HUES48 (cell line): ENCODE measurements at regions not wholly inside any gene's neighbourhood (a gene's known extent, or its start where the extent isn't known, plus 50 kb on each side); places are given as distances from the start of the nearest gene placed in this dataset.

Experiments
- H3K27ac ChIP-seq: one replicate; pipeline ENCODE4 v1.7.0; 2013; ENCODE audit warnings: low read depth, low read length, inconsistent platforms
- H3K27me3 ChIP-seq: 2 replicates; pipeline ENCODE4 v1.6.1; 2013; ENCODE audit warnings: mild to moderate bottlenecking, low read length; ENCODE audit not compliant: control insufficient read depth, insufficient read depth
- H3K36me3 ChIP-seq: 2 replicates; pipeline ENCODE4 v1.6.1; 2013; ENCODE audit warnings: low read length; ENCODE audit not compliant: control insufficient read depth, insufficient read depth
- H3K4me1 ChIP-seq: 2 replicates; pipeline ENCODE4 v1.6.1; 2013; ENCODE audit warnings: mild to moderate bottlenecking, low read length; ENCODE audit not compliant: control insufficient read depth, insufficient read depth
- H3K4me3 ChIP-seq: 2 replicates; pipeline ENCODE4 v1.5.1; 2013; ENCODE audit warnings: mild to moderate bottlenecking, low read depth, low read length
- H3K9ac ChIP-seq: 2 replicates; pipeline ENCODE4 v1.6.1; 2013; ENCODE audit warnings: mild to moderate bottlenecking, low read depth, low read length, moderate library complexity
- H3K9me3 ChIP-seq: 2 replicates; pipeline ENCODE4 v1.6.1; 2013; ENCODE audit warnings: low read length; ENCODE audit not compliant: control insufficient read depth, insufficient read depth

GRCh38 chr12:69096669-69097335 lies 142.6 kb upstream of the CPSF6 start:
- Histone ChIP-seq H3K27ac (peak overlapping the region; percentile 42), H3K4me1 (peaks cover 29% of the 10 kb centered on the region), H3K27me3 (no peaks in the 10 kb centered on the region)

GRCh38 chr12:69097619-69098368 lies 141.6 kb upstream of the CPSF6 start:
- no peaks in the 10 kb centered on the region for H3K27me3 ChIP-seq
- peak overlapping the region; percentile 42 for H3K27ac ChIP-seq
- H3K4me1 ChIP-seq: peaks cover 23% of the 10 kb centered on the region

More at GRCh38 chr12:69096669-69097335, 142.6 kb upstream of the CPSF6 start:
- no peak overlapping the region for H3K4me3 ChIP-seq
- no peak overlapping the region for H3K9ac ChIP-seq
- no peaks in the 10 kb centered on the region for H3K36me3 ChIP-seq
- no peaks in the 10 kb centered on the region for H3K9me3 ChIP-seq

GRCh38 chr12:69099201-69099837 lies 140.1 kb upstream of the CPSF6 start:
- Histone ChIP-seq H3K27me3 (no peaks in the 10 kb centered on the region), H3K9ac (no peak overlapping the region), H3K4me1 (peaks cover 23% of the 10 kb centered on the region), H3K36me3 (no peaks in the 10 kb centered on the region), H3K27ac (no peak overlapping the region), H3K9me3 (no peaks in the 10 kb centered on the region), H3K4me3 (no peak overlapping the region)

More at GRCh38 chr12:69097619-69098368, 141.6 kb upstream of the CPSF6 start:
- Histone ChIP-seq H3K9me3 (no peaks in the 10 kb centered on the region), H3K36me3 (no peaks in the 10 kb centered on the region), H3K9ac (no peak overlapping the region), H3K4me3 (no peak overlapping the region)

GRCh38 chr12:69101505-69101904 lies 137.9 kb upstream of the CPSF6 start:
- Histone ChIP-seq H3K9ac (no peak overlapping the region), H3K27me3 (no peaks in the 10 kb centered on the region), H3K36me3 (no peaks in the 10 kb centered on the region), H3K4me3 (no peak overlapping the region), H3K9me3 (no peaks in the 10 kb centered on the region), H3K27ac (no peak overlapping the region), H3K4me1 (peaks cover 23% of the 10 kb centered on the region)

- H3K27me3 ChIP-seq: no peaks in the 10 kb centered on the region
- H3K9ac ChIP-seq: no peak overlapping the region
- no peaks in the 10 kb centered on the region for H3K9me3 ChIP-seq
- no peak overlapping the region for H3K4me3 ChIP-seq
- no peaks in the 10 kb centered on the region for H3K36me3 ChIP-seq
- peaks cover 17% of the 10 kb centered on the region for H3K4me1 ChIP-seq
- H3K27ac ChIP-seq: no peak overlapping the region
Measured at GRCh38 chr12:69102856-69103255, 136.5 kb upstream of the CPSF6 start.

GRCh38 chr12:69105101-69105962 lies 134.0 kb upstream of the CPSF6 start:
- H3K4me3 ChIP-seq: no peak overlapping the region
- H3K36me3 ChIP-seq: no peaks in the 10 kb centered on the region
- no peaks in the 10 kb centered on the region for H3K27me3 ChIP-seq
- H3K9ac ChIP-seq: no peak overlapping the region
- no peak overlapping the region for H3K27ac ChIP-seq
- peaks cover 13% of the 10 kb centered on the region for H3K4me1 ChIP-seq
- no peaks in the 10 kb centered on the region for H3K9me3 ChIP-seq

- Histone ChIP-seq H3K27ac (no peak overlapping the region), H3K9me3 (no peaks in the 10 kb centered on the region), H3K36me3 (no peaks in the 10 kb centered on the region), H3K4me1 (peaks cover 13% of the 10 kb centered on the region), H3K9ac (no peak overlapping the region), H3K4me3 (no peak overlapping the region), H3K27me3 (no peaks in the 10 kb centered on the region)
Measured at GRCh38 chr12:69106482-69107118, 132.8 kb upstream of the CPSF6 start.

GRCh38 chr12:69107541-69107940 lies 131.8 kb upstream of the CPSF6 start:
- H3K9ac ChIP-seq: no peak overlapping the region
- H3K4me3 ChIP-seq: no peak overlapping the region
- H3K36me3 ChIP-seq: no peaks in the 10 kb centered on the region
- no peaks in the 10 kb centered on the region for H3K27me3 ChIP-seq
- no peaks in the 10 kb centered on the region for H3K9me3 ChIP-seq
- H3K27ac ChIP-seq: no peak overlapping the region
- peaks cover 13% of the 10 kb centered on the region for H3K4me1 ChIP-seq

GRCh38 chr12:69108037-69108436 lies 131.3 kb upstream of the CPSF6 start:
- H3K4me3 ChIP-seq: no peak overlapping the region
- H3K36me3 ChIP-seq: no peaks in the 10 kb centered on the region
- H3K9ac ChIP-seq: no peak overlapping the region
- peaks cover 13% of the 10 kb centered on the region for H3K4me1 ChIP-seq
- no peaks in the 10 kb centered on the region for H3K27me3 ChIP-seq
- peak overlapping the region; percentile 35 for H3K27ac ChIP-seq
- no peaks in the 10 kb centered on the region for H3K9me3 ChIP-seq

GRCh38 chr12:69112616-69113015 lies 126.8 kb upstream of the CPSF6 start:
- Histone ChIP-seq H3K9ac (no peak overlapping the region), H3K4me1 (peaks cover 9% of the 10 kb centered on the region), H3K9me3 (no peaks in the 10 kb centered on the region), H3K36me3 (no peaks in the 10 kb centered on the region), H3K27ac (no peak overlapping the region), H3K4me3 (no peak overlapping the region), H3K27me3 (no peaks in the 10 kb centered on the region)
